Neuron (in vitro differentiated cells): ENCODE measurements at regions not wholly inside any gene's neighbourhood (a gene's known extent, or its start where the extent isn't known, plus 50 kb on each side); places are given as distances from the start of the nearest gene placed in this dataset.

Source experiments
- H2AFZ ChIP-seq: one replicate; pipeline ENCODE4 v1.6.1; 2013; ENCODE audit warnings: low read depth, mild to moderate bottlenecking, inconsistent platforms, low read length, moderate library complexity
- H3K27me3 ChIP-seq: one replicate; pipeline ENCODE4 v1.6.1; 2013; ENCODE audit warnings: low read length; ENCODE audit not compliant: insufficient read depth
- H3K36me3 ChIP-seq: one replicate; pipeline ENCODE4 v1.6.1; 2013; ENCODE audit warnings: low read length; ENCODE audit not compliant: insufficient read depth
- H3K4me1 ChIP-seq: one replicate; pipeline ENCODE4 v1.6.1; 2013; ENCODE audit warnings: low read length; ENCODE audit not compliant: insufficient read depth
- H3K4me3 ChIP-seq: 2 replicates; pipeline ENCODE4 v1.5.1; 2013; ENCODE audit warnings: mild to moderate bottlenecking, low read length, moderate library complexity
- H3K9me3 ChIP-seq: one replicate; pipeline ENCODE4 v1.6.1; 2013; ENCODE audit warnings: low read length

DNA sequence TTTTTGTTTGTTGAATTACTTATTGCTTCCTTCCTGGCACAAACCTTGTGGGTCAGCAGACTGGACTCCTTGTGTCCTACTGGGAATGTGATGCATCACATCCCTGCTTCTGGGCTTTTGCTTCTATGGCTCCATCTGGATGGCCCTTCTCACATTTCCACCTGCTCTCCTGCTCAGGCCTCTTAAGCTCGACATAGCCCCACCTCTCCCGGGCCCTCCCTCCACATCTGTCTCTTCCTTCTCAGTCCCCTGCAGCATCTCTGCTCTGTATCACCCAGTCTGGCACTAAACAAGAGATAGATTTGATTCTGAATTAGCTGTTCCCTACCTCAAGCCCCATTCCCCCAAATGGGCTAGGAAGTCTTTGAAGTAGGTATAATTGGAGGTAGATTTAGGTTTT is 356.8 kb downstream of the DHX35 start:
- Histone ChIP-seq H2AFZ (no peak overlapping the region), H3K4me1 (no peaks in the 10 kb centered on the region), H3K27me3 (no peaks in the 10 kb centered on the region), H3K4me3 (no peak overlapping the region), H3K9me3 (no peaks in the 10 kb centered on the region), H3K36me3 (no peaks in the 10 kb centered on the region)

DNA sequence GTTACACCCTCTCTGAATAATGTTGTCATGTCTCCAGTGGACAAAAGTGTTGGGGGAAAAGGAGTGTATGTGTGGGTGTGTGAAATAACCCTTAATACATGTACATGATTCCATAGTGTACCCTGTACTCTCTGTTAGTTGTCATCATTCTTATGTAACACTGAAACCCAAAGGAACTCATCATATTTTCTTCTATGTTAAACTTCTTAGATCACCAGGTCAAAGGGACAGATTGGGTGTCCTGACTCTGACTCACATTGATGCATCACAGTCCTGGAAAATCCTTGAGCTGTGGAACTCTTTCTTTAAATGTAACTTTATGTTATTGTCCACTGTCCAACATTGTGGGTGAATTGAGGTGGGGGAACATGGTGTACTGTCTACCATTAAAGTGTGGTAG is 350.5 kb downstream of the DHX35 start:
- no peak overlapping the region for H3K4me3 ChIP-seq
- no peaks in the 10 kb centered on the region for H3K36me3 ChIP-seq
- H2AFZ ChIP-seq: no peak overlapping the region
- no peaks in the 10 kb centered on the region for H3K9me3 ChIP-seq
- no peaks in the 10 kb centered on the region for H3K4me1 ChIP-seq
- H3K27me3 ChIP-seq: no peaks in the 10 kb centered on the region

DNA sequence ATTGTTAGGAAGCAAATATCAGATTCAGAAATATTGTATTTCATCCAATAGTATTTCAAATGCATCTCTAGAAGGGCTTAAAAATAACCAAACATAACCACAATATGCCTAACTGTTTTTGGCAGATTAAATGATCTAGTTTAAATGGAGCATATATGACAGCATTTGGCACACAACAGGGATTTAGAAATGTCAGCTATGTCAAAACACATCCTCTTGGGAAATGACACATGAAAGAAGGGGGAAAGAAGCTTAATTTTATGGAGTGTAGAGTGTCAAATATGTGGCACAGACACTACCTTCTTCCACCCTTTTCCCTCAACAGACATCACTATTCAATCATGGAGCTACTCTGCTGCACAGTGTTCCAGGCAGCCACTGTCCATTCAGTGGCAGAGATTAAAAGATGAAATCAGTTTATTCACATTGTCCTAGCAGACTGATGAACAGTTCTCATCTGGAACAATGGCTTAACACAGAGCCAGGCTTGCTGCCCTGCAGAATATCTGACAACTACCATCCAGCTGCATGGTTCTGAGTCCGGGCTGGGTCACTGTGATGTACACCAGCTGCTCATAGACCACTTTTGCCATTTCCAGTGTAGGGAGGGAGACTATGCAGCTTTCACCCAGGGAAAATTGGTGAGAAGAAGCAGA is 349.8 kb downstream of the DHX35 start:
- H2AFZ ChIP-seq: no peak overlapping the region
- no peaks in the 10 kb centered on the region for H3K4me1 ChIP-seq
- H3K27me3 ChIP-seq: no peaks in the 10 kb centered on the region
- H3K36me3 ChIP-seq: no peaks in the 10 kb centered on the region
- H3K4me3 ChIP-seq: no peak overlapping the region
- no peaks in the 10 kb centered on the region for H3K9me3 ChIP-seq

DNA sequence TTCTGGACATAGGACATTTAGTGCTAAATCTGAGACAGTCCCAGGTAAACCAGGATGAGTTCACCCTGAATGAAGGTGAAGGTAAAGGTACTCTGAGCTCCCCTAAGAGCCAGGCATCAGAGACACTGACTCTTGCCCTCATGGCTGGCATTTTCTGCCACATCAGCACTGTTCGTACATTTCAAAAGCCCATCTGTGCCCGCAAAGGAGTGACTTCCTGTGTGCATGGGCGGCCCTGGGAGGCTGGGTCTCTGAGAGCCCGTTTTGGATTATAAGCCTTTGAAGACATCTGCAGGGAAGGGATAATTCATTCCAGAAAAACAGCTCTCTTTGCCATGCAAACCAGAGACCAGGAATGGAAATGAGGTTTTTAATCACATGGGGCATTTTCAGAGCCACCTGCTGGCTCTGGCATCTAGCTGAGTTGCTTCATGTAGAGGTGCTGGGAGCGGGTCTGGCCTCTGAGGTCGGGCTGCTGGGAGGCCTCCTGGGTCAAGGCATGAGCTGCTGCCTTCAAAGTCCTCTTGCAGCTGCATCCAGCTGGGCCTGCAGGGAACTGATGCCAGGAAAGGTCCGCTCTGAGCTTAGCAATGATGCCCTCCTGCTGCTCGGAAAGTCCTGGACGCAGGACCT is 348.3 kb downstream of the DHX35 start:
- Histone ChIP-seq H2AFZ (no peak overlapping the region), H3K36me3 (no peaks in the 10 kb centered on the region), H3K4me1 (no peaks in the 10 kb centered on the region), H3K27me3 (no peaks in the 10 kb centered on the region), H3K9me3 (no peaks in the 10 kb centered on the region), H3K4me3 (no peak overlapping the region)

DNA sequence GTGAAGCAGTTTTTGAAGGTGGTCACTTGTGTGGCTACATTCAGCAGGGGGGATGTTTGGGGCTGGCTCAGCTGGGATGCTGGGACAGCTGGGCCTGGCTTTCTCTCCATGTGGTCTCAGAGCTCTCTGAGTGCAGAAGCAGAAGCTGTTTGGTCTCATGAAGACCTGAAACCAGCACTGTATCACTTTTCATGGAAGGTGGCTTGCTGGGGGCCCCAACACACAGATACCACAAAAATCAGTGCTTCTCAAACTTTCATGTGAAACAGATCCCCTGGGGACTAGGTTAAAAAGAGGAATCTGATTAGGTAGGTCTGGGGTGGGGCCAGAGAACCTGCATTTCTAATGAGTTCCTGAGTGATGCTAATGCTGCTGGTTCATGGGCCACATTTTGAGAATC is 347.3 kb downstream of the DHX35 start:
- H3K4me1 ChIP-seq: no peaks in the 10 kb centered on the region
- H2AFZ ChIP-seq: no peak overlapping the region
- no peaks in the 10 kb centered on the region for H3K36me3 ChIP-seq
- no peaks in the 10 kb centered on the region for H3K27me3 ChIP-seq
- no peak overlapping the region for H3K4me3 ChIP-seq
- no peaks in the 10 kb centered on the region for H3K9me3 ChIP-seq

DNA sequence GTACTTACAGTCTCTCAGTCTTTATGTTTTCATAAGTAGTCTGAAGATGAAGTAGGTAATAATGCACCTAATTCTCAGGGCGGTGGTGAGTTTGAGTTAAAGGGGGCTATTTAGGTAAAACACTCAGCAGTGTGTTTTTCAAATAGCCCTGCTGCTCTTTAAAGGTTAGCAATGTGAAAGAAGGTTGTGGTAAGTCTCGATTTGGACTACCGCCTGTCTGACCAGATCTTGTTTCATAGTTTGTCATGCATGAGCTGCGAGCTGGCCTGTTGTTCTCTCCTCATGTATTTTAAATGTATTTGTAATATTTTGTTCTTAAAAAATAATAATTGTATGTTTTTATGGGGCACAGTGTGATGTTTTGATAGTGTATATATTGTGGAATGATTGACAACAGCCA is 340.2 kb downstream of the DHX35 start:
- no peak overlapping the region for H3K4me3 ChIP-seq
- no peaks in the 10 kb centered on the region for H3K9me3 ChIP-seq
- no peak overlapping the region for H2AFZ ChIP-seq
- H3K4me1 ChIP-seq: no peaks in the 10 kb centered on the region
- H3K27me3 ChIP-seq: no peaks in the 10 kb centered on the region
- H3K36me3 ChIP-seq: no peaks in the 10 kb centered on the region

DNA sequence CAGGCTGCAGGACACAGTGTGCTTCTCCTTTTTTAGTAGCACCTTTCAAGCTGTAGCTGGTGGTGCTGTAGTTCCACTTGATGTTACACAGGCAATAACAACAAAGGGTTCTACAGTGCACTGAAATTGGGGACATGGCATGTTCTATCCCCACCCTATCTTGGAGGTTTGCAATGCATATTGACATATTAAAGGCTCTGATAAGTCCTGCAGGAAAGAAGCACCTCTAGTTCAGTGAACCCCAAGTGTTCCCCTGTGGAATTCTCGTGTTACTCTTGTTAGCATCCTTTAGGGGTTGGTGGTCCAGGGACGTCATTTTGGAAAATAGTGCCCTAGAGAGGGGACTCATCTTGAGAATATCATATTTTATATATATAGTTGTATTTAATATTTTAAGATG is 337.6 kb downstream of the DHX35 start:
- H3K4me3 ChIP-seq: no peak overlapping the region
- H3K4me1 ChIP-seq: no peaks in the 10 kb centered on the region
- H3K36me3 ChIP-seq: no peaks in the 10 kb centered on the region
- no peaks in the 10 kb centered on the region for H3K9me3 ChIP-seq
- no peaks in the 10 kb centered on the region for H3K27me3 ChIP-seq
- no peak overlapping the region for H2AFZ ChIP-seq

DNA sequence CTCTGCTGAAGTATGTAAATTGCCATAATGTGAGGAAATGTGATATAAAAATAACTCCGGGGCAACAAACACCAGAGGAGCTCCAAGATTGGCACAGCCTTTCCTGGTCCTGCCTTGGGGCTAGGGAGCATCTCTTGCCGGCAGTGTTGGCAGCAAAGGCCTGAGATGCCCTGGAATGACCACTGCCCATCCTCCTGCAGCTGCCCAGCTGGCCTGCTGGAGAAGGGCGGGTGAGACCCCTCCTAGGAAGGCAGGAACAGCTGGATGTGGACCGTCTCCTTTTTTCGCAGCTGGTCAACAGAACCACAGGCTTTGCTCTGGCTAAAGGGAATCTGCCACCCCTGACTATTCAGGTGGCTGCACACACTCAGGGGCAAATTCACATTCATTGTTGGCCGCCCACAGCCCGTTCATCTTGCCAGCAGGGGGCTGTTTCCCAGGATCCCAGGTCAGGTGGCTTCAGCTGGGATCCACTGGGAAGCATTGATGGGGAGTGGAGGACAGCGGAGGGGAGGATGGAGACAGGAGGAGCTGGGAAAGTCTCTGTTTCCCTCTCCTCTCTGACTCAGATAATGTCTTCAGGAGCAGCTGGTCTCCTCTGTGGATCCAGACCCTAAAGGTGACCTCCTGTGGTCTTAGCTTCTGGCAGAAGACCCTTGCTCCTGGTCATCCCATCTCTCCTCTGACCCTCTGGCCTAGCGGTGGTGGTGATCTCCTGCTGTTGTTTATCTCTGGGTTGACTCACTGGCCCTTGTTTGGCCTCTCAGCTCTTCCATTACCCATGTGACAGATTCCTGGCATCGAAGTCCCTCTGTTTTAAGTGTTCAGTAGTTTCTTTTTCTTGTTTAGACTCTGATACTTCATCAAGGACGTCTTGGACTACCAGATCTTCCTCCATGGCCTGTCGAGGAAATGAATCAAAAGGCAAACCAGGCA is 336.7 kb downstream of the DHX35 start:
- Histone ChIP-seq H3K4me3 (no peak overlapping the region), H3K4me1 (no peaks in the 10 kb centered on the region), H3K9me3 (no peaks in the 10 kb centered on the region), H2AFZ (no peak overlapping the region), H3K36me3 (no peaks in the 10 kb centered on the region), H3K27me3 (no peaks in the 10 kb centered on the region)

DNA sequence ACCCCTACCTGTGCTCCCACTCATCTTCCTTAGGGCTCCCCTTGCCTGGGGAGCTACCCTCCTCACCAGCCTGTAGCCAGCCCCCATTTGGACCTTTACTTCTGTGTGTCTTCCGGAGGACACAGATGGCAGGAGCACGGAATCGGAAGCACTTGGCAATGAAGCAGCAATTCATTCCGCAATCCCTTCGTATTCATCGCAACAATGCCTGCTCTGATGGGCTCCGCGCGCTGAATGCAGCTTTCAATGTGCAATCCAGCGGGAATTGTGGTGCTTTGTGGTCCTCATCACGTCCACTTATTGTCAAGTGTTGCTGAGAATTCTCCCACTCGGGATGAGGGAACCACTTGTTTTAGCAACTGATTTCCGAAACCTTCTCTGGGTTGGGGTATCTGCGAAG is 336.0 kb downstream of the DHX35 start:
- H3K9me3 ChIP-seq: no peaks in the 10 kb centered on the region

DNA sequence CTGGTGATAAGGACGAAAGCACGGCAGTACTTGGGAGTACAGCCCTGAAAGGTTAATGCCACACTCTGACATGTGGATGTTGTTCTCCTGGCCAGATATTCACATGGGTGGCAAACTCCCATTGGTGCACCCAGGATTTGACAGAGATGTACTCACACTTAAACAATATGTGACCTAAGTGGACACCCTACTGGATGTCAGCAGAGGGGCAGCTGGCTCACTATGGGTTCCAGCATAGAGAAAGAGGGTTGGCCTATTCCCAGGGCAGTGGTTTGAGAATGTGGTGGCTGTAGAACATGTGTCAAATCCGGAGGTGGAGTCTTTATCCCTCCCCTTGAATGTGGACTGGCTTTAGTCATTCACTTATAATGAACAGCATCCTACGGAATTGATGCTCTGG is 333.2 kb downstream of the DHX35 start:
- Histone ChIP-seq H2AFZ (no peak overlapping the region), H3K4me1 (no peaks in the 10 kb centered on the region), H3K36me3 (no peaks in the 10 kb centered on the region), H3K9me3 (no peaks in the 10 kb centered on the region), H3K4me3 (no peak overlapping the region), H3K27me3 (no peaks in the 10 kb centered on the region)

More for the DNA sequence above, 336.0 kb downstream of the DHX35 start:
- H2AFZ ChIP-seq: no peak overlapping the region
- H3K4me1 ChIP-seq: no peaks in the 10 kb centered on the region
- H3K4me3 ChIP-seq: no peak overlapping the region
- H3K27me3 ChIP-seq: no peaks in the 10 kb centered on the region
- no peaks in the 10 kb centered on the region for H3K36me3 ChIP-seq

DNA sequence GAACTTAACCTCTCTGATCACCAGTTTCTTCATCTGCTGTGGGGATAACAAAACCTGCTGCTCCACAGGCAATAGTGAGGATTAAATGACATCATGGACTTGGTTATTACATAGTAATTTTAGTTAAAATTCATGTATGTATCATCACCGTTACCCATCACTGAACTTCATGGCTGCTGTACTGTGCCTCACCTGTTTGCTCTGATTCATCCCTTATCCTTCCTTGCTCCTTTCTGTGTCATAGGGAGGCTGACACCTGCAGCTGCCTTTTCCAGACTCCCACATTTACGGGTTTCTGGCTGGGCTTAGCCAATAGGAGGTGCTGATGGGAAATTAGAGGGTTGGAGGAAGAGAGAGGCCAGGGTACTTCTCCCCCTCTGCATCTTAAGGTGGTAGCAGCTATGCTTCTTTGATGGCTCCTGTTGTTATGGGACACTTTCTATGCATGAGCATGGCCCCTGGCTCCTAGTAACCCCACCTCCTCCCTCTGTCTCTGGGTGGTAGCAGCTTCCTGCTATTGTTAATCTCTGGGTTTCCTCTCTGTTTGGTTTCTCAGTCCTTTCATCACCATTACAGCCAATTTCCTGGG is 332.1 kb downstream of the DHX35 start:
- Histone ChIP-seq H2AFZ (no peak overlapping the region), H3K4me3 (no peak overlapping the region), H3K9me3 (no peaks in the 10 kb centered on the region), H3K27me3 (no peaks in the 10 kb centered on the region), H3K4me1 (no peaks in the 10 kb centered on the region), H3K36me3 (no peaks in the 10 kb centered on the region)

DNA sequence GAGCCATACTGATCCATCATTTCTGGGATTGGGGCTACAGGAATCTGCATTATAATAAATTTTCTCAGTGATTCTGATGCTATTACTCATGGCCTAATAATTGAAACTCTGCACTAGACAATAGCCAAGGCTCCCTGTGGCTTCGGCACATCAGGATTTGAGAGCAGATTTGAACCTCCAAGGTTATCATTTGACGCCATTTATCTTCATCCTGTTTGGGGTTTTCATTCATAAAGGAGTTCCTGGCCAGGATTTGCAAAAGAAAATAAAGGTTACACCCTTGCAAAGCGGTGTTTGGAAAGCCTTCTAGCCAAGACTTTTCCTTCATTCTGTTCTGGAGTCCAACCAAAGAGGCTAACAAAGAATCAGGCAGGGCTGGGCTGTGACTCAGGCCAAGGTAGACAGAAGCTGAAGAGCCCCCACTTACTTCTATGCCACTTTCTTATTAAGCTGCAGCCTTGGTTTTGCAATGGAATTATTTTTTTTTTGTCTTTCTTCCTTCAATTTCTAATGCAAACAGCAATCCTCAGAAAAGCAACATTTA is 330.1 kb downstream of the DHX35 start:
- H3K36me3 ChIP-seq: no peaks in the 10 kb centered on the region
- H3K27me3 ChIP-seq: no peaks in the 10 kb centered on the region
- H3K4me3 ChIP-seq: no peak overlapping the region
- H3K9me3 ChIP-seq: no peaks in the 10 kb centered on the region
- no peak overlapping the region for H2AFZ ChIP-seq
- H3K4me1 ChIP-seq: no peaks in the 10 kb centered on the region

DNA sequence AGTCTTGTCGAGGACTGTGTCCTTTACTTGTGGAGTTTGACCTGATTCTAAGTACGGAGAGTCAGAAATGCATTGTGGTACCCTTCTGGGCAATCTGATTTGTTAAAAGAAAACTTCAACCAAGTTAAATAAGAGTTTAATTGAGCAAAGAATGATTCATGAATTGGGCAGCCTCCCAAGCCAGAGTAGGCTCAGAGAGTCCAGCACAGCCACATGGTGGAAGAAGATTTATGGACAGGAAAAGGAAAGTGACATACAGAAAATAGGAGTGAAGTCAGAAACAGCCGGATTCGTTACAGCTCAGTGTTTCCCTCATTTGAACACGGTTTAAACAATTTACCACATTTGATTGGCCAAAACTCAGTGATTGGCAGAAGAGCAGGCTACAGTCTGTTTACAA is 329.2 kb downstream of the DHX35 start:
- no peaks in the 10 kb centered on the region for H3K27me3 ChIP-seq

More for the DNA sequence above, 329.2 kb downstream of the DHX35 start:
- no peaks in the 10 kb centered on the region for H3K4me1 ChIP-seq
- no peak overlapping the region for H3K4me3 ChIP-seq
- H2AFZ ChIP-seq: no peak overlapping the region
- H3K36me3 ChIP-seq: no peaks in the 10 kb centered on the region
- H3K9me3 ChIP-seq: no peaks in the 10 kb centered on the region
